ENCODE measurements at regions not wholly inside any gene's neighbourhood (a gene's known extent, or its start where the extent isn't known, plus 50 kb on each side); places are given as distances from the start of the nearest gene placed in this dataset.

- TF ChIP-seq CTCF (IDR thresholded peaks at IDR 0.05) (no peak), EZH2 (IDR thresholded peaks at IDR 0.05; ENCODE audit: borderline replicate concordance, insufficient read depth, low read depth, low read length, poor library complexity, severe bottlenecking) (no peak)
These were observed 344.6 kb upstream of the HTR2A start for GRCh38 chr13:47241446-47241845.

Data from B cell (primary cell).